Neural progenitor cell (in vitro differentiated cells): ENCODE measurements at regions not wholly inside any gene's neighbourhood (a gene's known extent, or its start where the extent isn't known, plus 50 kb on each side); places are given as distances from the start of the nearest gene placed in this dataset.

Source experiments
- CTCF ChIP-seq: fragments of 200-600 bp; sonication (generic); IDR thresholded peaks from 2 replicates; pipeline ENCODE4 v1.5.1; 2017; ENCODE audit warnings: antibody characterized with exemption, mild to moderate bottlenecking
- EZH2 ChIP-seq: fragments of 200-600 bp; sonication (generic); IDR thresholded peaks from 2 replicates; pipeline ENCODE4 v1.6.1; 2017; ENCODE audit warnings: antibody characterized with exemption, mild to moderate bottlenecking, moderate library complexity
- EZH2phosphoT487 ChIP-seq: fragments of 200-600 bp; sonication (generic); IDR thresholded peaks from 2 replicates; pipeline ENCODE4 v1.6.1; 2017; ENCODE audit warnings: antibody characterized with exemption

- TF ChIP-seq CTCF (no peak), EZH2 (no peak), EZH2phosphoT487 (no peak)
Measured at GRCh38 chr2:82355622-82356021, 2051.1 kb upstream of the LRRTM1 start.
